ENCODE measurements at regions not wholly inside any gene's neighbourhood (a gene's known extent, or its start where the extent isn't known, plus 50 kb on each side); places are given as distances from the start of the nearest gene placed in this dataset.

GRCh38 chr10:14385596-14386593 lies 55.2 kb upstream of the FRMD4A start:
- TF ChIP-seq CTCF (IDR thresholded peaks at IDR 0.05) (no peak), POLR2A (IDR thresholded peaks at IDR 0.05) (no peak)
- H3K4me1 ChIP-seq: peaks cover 9% of the 10 kb centered on the region
- WGBS, 2 donors: 60 to 66% methylated on average over 13 of the region's 13 CpGs
- no peak for ATAC-seq
- intact Hi-C loops (cut with DNase I): no loop called here
- no peak overlapping the region for H3K27ac ChIP-seq
- no peaks in the 10 kb centered on the region for H3K27me3 ChIP-seq
- H3K4me3 ChIP-seq: no peak overlapping the region
- no peaks in the 10 kb centered on the region for H3K36me3 ChIP-seq (replicated peaks in 1 of 2; ENCODE audit: insufficient read depth in 1 of 2, low read depth in 2 of 2)
- no peak for DNase-seq
- no peaks in the 10 kb centered on the region for H3K9me3 ChIP-seq

DNA sequence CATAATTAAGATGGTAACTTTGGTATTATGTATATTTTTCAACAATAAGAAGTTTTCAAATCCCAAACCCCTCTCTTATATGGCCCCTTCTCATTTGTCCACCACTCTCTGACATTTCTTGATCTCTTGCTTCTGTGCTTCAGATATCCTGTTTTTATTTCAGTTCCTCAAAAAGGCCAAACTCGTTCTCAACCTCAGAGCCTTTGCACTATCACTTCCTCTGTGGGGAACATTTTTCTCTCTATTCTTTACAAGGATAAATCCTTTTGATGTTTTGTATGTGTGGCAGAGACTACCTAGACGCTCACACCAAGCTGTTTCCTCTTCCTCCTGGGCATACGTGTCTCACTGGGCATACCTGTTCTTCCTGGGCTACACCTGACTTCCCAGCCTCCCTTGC lies 54.2 kb upstream of the FRMD4A start:
- intact Hi-C loops (cut with DNase I): no loop called here

GRCh38 chr10:14384116-14384730 lies 53.5 kb upstream of the FRMD4A start:
- H3K36me3 ChIP-seq (replicated peaks in 1 of 2; ENCODE audit: insufficient read depth in 1 of 2, low read depth in 2 of 2): no peaks in the 10 kb centered on the region
- ATAC-seq (no peak), DNase-seq (no peak)
- TF ChIP-seq CTCF (IDR thresholded peaks at IDR 0.05) (no peak), POLR2A (IDR thresholded peaks at IDR 0.05) (no peak)
- no peak overlapping the region for H3K4me3 ChIP-seq
- no peaks in the 10 kb centered on the region for H3K9me3 ChIP-seq
- 89 to 93% methylated on average over 3 of the region's 3 CpGs for WGBS, 2 donors
- peaks cover 26% of the 10 kb centered on the region for H3K4me1 ChIP-seq
- H3K27ac ChIP-seq: no peak overlapping the region
- H3K27me3 ChIP-seq: no peaks in the 10 kb centered on the region
- intact Hi-C loops (cut with DNase I): no loop called here

More for the DNA sequence above, 54.2 kb upstream of the FRMD4A start:
- no peak for DNase-seq
- no peaks in the 10 kb centered on the region for H3K36me3 ChIP-seq (replicated peaks in 1 of 2; ENCODE audit: insufficient read depth in 1 of 2, low read depth in 2 of 2)
- no peak overlapping the region for H3K4me3 ChIP-seq
- H3K27ac ChIP-seq: no peak overlapping the region
- peaks cover 19% of the 10 kb centered on the region for H3K4me1 ChIP-seq
- 66 to 72% methylated on average over 3 of the region's 3 CpGs for WGBS, 2 donors
- no peak for ATAC-seq
- TF ChIP-seq CTCF (IDR thresholded peaks at IDR 0.05) (no peak), POLR2A (IDR thresholded peaks at IDR 0.05) (no peak)
- no peaks in the 10 kb centered on the region for H3K9me3 ChIP-seq
- no peaks in the 10 kb centered on the region for H3K27me3 ChIP-seq

DNA sequence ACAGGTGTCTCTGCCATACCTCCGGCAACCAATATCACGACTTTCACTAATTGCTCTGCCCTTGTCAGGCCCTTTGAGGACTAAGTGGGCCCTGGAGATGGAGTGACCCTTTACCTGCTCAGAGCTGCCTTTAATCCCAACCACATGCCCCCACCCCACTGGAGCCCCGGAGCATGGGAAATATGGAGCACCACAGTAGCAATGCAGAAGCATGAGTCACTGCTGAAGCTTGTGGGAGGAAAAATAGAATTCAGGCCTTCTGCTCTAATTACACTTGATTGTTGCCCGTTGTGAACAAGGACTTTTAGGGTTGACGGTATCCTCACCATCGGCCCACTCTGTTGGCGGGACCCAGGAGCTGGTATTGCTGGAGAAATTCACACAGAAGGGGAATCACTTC lies 52.5 kb upstream of the FRMD4A start:
- 92 to 95% methylated on average over 7 of the region's 7 CpGs for WGBS, 2 donors
- ATAC-seq: no peak
- TF ChIP-seq CTCF (IDR thresholded peaks at IDR 0.05): no peak
- no peak for TF ChIP-seq POLR2A (IDR thresholded peaks at IDR 0.05)
- DNase-seq: no peak
- Histone ChIP-seq H3K27me3 (no peaks in the 10 kb centered on the region), H3K4me3 (no peak overlapping the region), H3K27ac (no peak overlapping the region), H3K4me1 (peaks cover 35% of the 10 kb centered on the region), H3K9me3 (no peaks in the 10 kb centered on the region), H3K36me3 (replicated peaks in 1 of 2; ENCODE audit: insufficient read depth in 1 of 2, low read depth in 2 of 2) (no peaks in the 10 kb centered on the region)
- intact Hi-C loops (cut with DNase I): no loop called here

Data from body of pancreas (tissue), 4 donors.